Brain microvascular endothelial cell (primary cell): ENCODE measurements at regions not wholly inside any gene's neighbourhood (a gene's known extent, or its start where the extent isn't known, plus 50 kb on each side); places are given as distances from the start of the nearest gene placed in this dataset.

ENCODE experiments used
- DNase-seq: peaks from one replicate; pipeline ENCODE4 v3.0.0-alpha.2; 2020
- H3K27ac ChIP-seq: fragments of 250-450 bp; sonication (Bioruptor Pico); 2 replicates; pipeline ENCODE4 v1.5.1; 2020; ENCODE audit warnings: mild to moderate bottlenecking, moderate library complexity
- H3K27me3 ChIP-seq: fragments of 250-450 bp; sonication (Bioruptor Pico); replicated peaks from 2 replicates; pipeline ENCODE4 v1.5.1; 2020; ENCODE audit warnings: mild to moderate bottlenecking
- H3K36me3 ChIP-seq: fragments of 250-450 bp; sonication (Bioruptor Pico); replicated peaks from 2 replicates; pipeline ENCODE4 v1.5.1; 2020; ENCODE audit warnings: mild to moderate bottlenecking
- H3K4me3 ChIP-seq: 2 replicates; pipeline ENCODE4 v1.5.1; 2011; ENCODE audit warnings: low read depth, mild to moderate bottlenecking, control low read depth, low read length, moderate library complexity
- CTCF ChIP-seq: IDR thresholded peaks from 2 replicates; pipeline ENCODE4 v1.5.1; 2011; ENCODE audit warnings: low read depth, mild to moderate bottlenecking, moderate library complexity, low read length, control low read depth, inconsistent platforms; ENCODE audit errors: missing control alignments
- in situ Hi-C: cut with HindIII; loops from 2 replicates; pipeline ENCODE4 v1.10.0; 2017; ENCODE audit warnings: low sequenced_read_pairs, low pct_ligation_motif_present

DNA sequence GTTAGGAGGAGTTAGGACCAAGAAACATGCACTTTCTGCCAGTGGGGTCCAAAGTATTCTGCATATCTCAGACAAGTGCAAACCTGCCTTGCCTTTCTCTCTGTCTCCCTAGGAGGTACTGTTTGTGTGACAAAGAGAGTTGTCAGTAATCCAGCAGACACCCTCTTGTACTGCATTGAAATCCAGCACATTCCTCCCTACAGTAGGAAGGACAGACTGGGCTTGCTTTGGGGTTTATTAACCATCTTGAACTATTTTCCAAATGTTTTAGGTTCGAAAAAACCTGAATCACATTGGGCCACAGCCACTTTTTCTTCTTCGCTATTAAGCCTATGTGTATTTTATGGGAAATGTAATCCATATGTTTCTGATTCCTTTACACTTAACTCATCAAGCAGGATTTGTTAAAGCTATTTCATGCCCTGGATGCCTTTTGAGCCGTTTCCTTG lies 204.2 kb upstream of the KCNJ16 start:
- no peak for DNase-seq
- in situ Hi-C loops: no loop called here
- Histone ChIP-seq H3K27ac (peak overlapping the region; percentile 54), H3K4me3 (no peak overlapping the region), H3K27me3 (no peaks in the 10 kb centered on the region), H3K36me3 (no peaks in the 10 kb centered on the region)
- no peak for TF ChIP-seq CTCF

DNA sequence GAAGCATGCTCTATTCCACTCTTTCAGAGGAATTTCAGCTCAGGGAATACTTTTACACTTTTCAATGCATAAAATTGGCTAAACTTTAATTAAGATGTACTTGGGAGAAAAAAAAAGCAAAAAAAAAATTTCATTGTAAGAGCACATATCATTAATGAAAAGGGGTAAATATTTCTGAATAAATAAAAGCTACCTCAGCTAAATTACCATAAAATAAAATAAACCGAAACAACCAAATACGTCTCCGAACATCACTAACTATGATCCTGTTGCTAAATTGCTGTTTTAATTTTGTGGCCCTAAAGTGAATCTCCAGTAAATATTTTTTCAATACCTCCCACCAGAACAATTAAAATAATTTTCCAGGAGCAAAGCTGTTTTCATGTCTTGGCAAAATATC lies 203.7 kb upstream of the KCNJ16 start:
- Histone ChIP-seq H3K27me3 (no peaks in the 10 kb centered on the region), H3K27ac (peak overlapping the region; percentile 54), H3K4me3 (no peak overlapping the region), H3K36me3 (no peaks in the 10 kb centered on the region)
- DNase-seq: no peak
- in situ Hi-C loops: no loop called here
- TF ChIP-seq CTCF: no peak

DNA sequence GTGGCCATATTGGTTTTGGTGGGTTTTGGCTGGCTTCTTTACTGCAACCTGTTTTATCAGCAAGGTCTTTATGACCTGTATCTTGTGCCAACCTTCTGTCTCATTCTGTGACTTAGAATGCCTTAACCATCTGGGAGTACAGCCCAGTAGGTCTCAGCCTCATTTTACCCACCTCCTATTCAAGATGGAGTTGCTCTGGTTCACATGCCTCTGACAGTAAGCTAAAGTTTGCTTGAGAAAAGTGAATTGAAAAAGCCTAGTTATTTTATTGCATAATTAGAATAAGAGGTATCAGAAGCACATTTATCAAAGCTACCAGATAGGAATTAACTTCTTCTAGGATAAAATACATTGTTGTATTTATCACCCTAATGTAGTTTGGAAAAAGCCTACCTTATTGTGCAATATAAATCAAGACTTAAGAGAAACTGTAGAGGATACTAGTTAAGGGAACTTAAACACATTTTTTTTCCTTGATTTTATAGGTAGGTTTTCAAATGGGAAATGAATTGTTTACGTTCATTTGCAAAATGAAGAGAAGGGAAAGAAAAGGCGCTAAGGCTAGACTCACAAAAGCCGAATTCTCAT lies 202.3 kb upstream of the KCNJ16 start:
- H3K36me3 ChIP-seq: no peaks in the 10 kb centered on the region
- no peak for TF ChIP-seq CTCF
- H3K27me3 ChIP-seq: no peaks in the 10 kb centered on the region
- H3K27ac ChIP-seq: no peak overlapping the region
- DNase-seq: no peak
- in situ Hi-C loops: no loop called here
- no peak overlapping the region for H3K4me3 ChIP-seq

DNA sequence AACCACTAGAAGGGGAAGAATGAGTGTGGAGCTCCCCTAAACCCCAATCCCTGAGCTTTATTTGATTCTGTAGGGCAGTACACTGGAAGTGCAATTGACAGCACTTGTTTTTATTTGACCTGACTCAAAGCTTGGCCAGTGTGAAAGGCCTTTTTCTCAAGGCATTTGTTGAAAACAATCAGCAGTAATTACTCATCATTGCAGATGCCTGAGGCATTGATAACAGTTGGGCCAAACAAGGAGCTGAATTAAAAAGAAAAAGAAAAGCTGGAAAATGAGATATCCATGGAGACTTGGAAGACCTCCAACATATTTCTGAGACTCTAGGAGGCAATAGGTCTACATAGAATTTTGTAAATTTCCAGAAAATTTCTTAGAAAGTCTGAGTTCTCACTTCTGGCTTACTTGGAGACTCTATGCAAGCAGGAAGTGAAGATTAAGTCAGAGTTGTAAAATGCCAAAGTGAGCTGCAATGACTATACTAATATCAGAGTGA lies 200.8 kb upstream of the KCNJ16 start:
- in situ Hi-C loops: no loop called here
- TF ChIP-seq CTCF: no peak
- H3K27ac ChIP-seq: no peak overlapping the region
- no peaks in the 10 kb centered on the region for H3K27me3 ChIP-seq
- H3K4me3 ChIP-seq: no peak overlapping the region
- DNase-seq: peak; percentile 66
- no peaks in the 10 kb centered on the region for H3K36me3 ChIP-seq

- Histone ChIP-seq H3K27me3 (no peaks in the 10 kb centered on the region), H3K27ac (no peak overlapping the region), H3K4me3 (no peak overlapping the region), H3K36me3 (no peaks in the 10 kb centered on the region)
- in situ Hi-C loops: no loop called here
- no peak for DNase-seq
- TF ChIP-seq CTCF: no peak
Measured at GRCh38 chr17:69876757-69877156, 198.3 kb upstream of the KCNJ16 start.

- no peaks in the 10 kb centered on the region for H3K36me3 ChIP-seq
- in situ Hi-C loops: no loop called here
- peak overlapping the region; percentile 15 for H3K27ac ChIP-seq
- TF ChIP-seq CTCF: no peak
- no peak overlapping the region for H3K4me3 ChIP-seq
- no peak for DNase-seq
- no peaks in the 10 kb centered on the region for H3K27me3 ChIP-seq
Measured at GRCh38 chr17:69878661-69879060, 196.4 kb upstream of the KCNJ16 start.
